Natural killer cell (primary cell): ENCODE measurements at regions not wholly inside any gene's neighbourhood (a gene's known extent, or its start where the extent isn't known, plus 50 kb on each side); places are given as distances from the start of the nearest gene placed in this dataset.
"Not testable (repeated sequence)": the region's sequence is repeated elsewhere in the genome, so short reads cannot be mapped to it uniquely, and the experiment has no call there.

Source experiments
- ATAC-seq, 3 donors: fragments of 150-1000 bp in 2 of 3; fragments of 200-7000 bp in 1 of 3; cut with Tn5 transposase; 1 replicate in 1 of 3; 2 replicates in 2 of 3; pipeline ENCODE4 v1.10.0; 2021; ENCODE audit warnings: mild to moderate bottlenecking in 2 of 3, moderate library complexity in 2 of 3
- DNase-seq, 2 donors: peaks; one replicate each; pipeline versions ENCODE4 v3.0.0 to v3.0.0-alpha.2; 2013 to 2021; ENCODE audit warnings: mixed read lengths in 1 of 2
- H3K27ac ChIP-seq: one replicate; pipeline ENCODE4 v1.5.1; 2013; ENCODE audit warnings: mild to moderate bottlenecking, low read length
- H3K27me3 ChIP-seq: one replicate; pipeline ENCODE4 v1.6.1; 2013; ENCODE audit warnings: low read length; ENCODE audit not compliant: control insufficient read depth, insufficient read depth
- H3K36me3 ChIP-seq: one replicate; pipeline ENCODE4 v1.6.1; 2013; ENCODE audit warnings: low read length; ENCODE audit not compliant: control insufficient read depth, insufficient read depth
- H3K4me1 ChIP-seq: one replicate; pipeline ENCODE4 v1.6.1; 2013; ENCODE audit warnings: low read length; ENCODE audit not compliant: control insufficient read depth, insufficient read depth
- H3K4me3 ChIP-seq: one replicate; pipeline ENCODE4 v1.5.1; 2013; ENCODE audit warnings: low read length
- H3K9me3 ChIP-seq: one replicate; pipeline ENCODE4 v1.6.1; 2013; ENCODE audit warnings: low read length; ENCODE audit not compliant: control insufficient read depth, insufficient read depth
- H3K27ac Mint-ChIP-seq, 2 donors: one replicate each; pipeline ENCODE4 v1.8.0; 2022; ENCODE audit warnings: mild to moderate bottlenecking in 2 of 2, mixed read lengths in 2 of 2, moderate library complexity in 1 of 2
- H3K27me3 Mint-ChIP-seq, 2 donors: one replicate each; pipeline ENCODE4 v1.8.0; 2022; ENCODE audit warnings: low read depth in 2 of 2, mixed read lengths in 2 of 2
- H3K36me3 Mint-ChIP-seq: one replicate; pipeline ENCODE4 v1.8.0; 2022; ENCODE audit warnings: mixed read lengths
- H3K4me1 Mint-ChIP-seq, 2 donors: one replicate each; pipeline ENCODE4 v1.8.0; 2022; ENCODE audit warnings: mixed read lengths in 2 of 2
- H3K4me3 Mint-ChIP-seq: one replicate; pipeline ENCODE4 v1.8.0; 2022; ENCODE audit warnings: mild to moderate bottlenecking, moderate library complexity, mixed read lengths
- H3K9me3 Mint-ChIP-seq, 2 donors: one replicate each; pipeline ENCODE4 v1.8.0; 2022; ENCODE audit warnings: mixed read lengths in 2 of 2
- WGBS: methylation state at CpG from one replicate; pipeline ENCODE4 v1.1.7; 2013; ENCODE audit warnings: missing lambda C conversion rate; ENCODE audit not compliant: insufficient coverage; 5-methylcytosine and 5-hydroxymethylcytosine counted together
- intact Hi-C: fragments of 100-400 bp; cut with micrococcal nuclease; formaldehyde crosslinking; loops from one replicate; pipeline ENCODE4 v1.14.2; 2022

GRCh38 chr6:26863641-26864040 is 204.1 kb upstream of the ZNF322 start:
- 100% methylated on average over 4 of the region's 6 CpGs for WGBS
- H3K27ac Mint-ChIP-seq, result not testable (repeated sequence)

GRCh38 chr6:26898785-26899184 is 239.2 kb upstream of the ZNF322 start:
- H3K9me3 Mint-ChIP-seq, DNase-seq, H3K36me3 Mint-ChIP-seq, H3K9me3 ChIP-seq, H3K27me3 ChIP-seq, H3K27me3 Mint-ChIP-seq, intact Hi-C loops, ATAC-seq, H3K4me3 ChIP-seq, H3K4me1 Mint-ChIP-seq, H3K4me1 ChIP-seq, H3K36me3 ChIP-seq, H3K27ac ChIP-seq, H3K4me3 Mint-ChIP-seq, H3K27ac Mint-ChIP-seq: not testable (repeated sequence)
- 93% methylated on average over 9 of the region's 9 CpGs for WGBS

More at GRCh38 chr6:26863641-26864040, 204.1 kb upstream of the ZNF322 start:
- H3K9me3 Mint-ChIP-seq, H3K27me3 Mint-ChIP-seq, H3K36me3 ChIP-seq, H3K4me3 Mint-ChIP-seq, H3K4me1 ChIP-seq, H3K9me3 ChIP-seq, H3K4me3 ChIP-seq, ATAC-seq, H3K27ac ChIP-seq, DNase-seq, H3K27me3 ChIP-seq, H3K4me1 Mint-ChIP-seq, intact Hi-C loops, H3K36me3 Mint-ChIP-seq: not testable (repeated sequence)

- H3K4me1 Mint-ChIP-seq, intact Hi-C loops: not testable (repeated sequence)
- no CpG with 5 or more reads among the region's 2 CpGs for whole genome bisulfite sequencing
These were observed 264.7 kb upstream of the ZNF322 start for GRCh38 chr6:26924206-26924605.

GRCh38 chr6:26928190-26928589 is 268.6 kb upstream of the ZNF322 start:
- H3K27me3 Mint-ChIP-seq, H3K36me3 ChIP-seq, intact Hi-C loops, H3K36me3 Mint-ChIP-seq, H3K4me1 Mint-ChIP-seq, H3K27ac Mint-ChIP-seq, H3K27ac ChIP-seq, H3K4me1 ChIP-seq, ATAC-seq, H3K4me3 Mint-ChIP-seq, H3K9me3 ChIP-seq, H3K9me3 Mint-ChIP-seq, DNase-seq, H3K4me3 ChIP-seq, H3K27me3 ChIP-seq: not testable (repeated sequence)
- no CpG with 5 or more reads among the region's 2 CpGs for WGBS

More at GRCh38 chr6:26924206-26924605, 264.7 kb upstream of the ZNF322 start:
- DNase-seq, H3K27me3 ChIP-seq, H3K36me3 ChIP-seq, H3K4me3 Mint-ChIP-seq, H3K27ac Mint-ChIP-seq, H3K4me3 ChIP-seq, H3K9me3 Mint-ChIP-seq, H3K9me3 ChIP-seq, H3K4me1 ChIP-seq, H3K27ac ChIP-seq, H3K36me3 Mint-ChIP-seq, H3K27me3 Mint-ChIP-seq, ATAC-seq: not testable (repeated sequence)

GRCh38 chr6:26937258-26937657 is 277.7 kb upstream of the ZNF322 start:
- H3K27ac ChIP-seq, H3K9me3 Mint-ChIP-seq, H3K9me3 ChIP-seq, H3K4me1 ChIP-seq, H3K27me3 ChIP-seq, H3K36me3 Mint-ChIP-seq, H3K4me3 ChIP-seq, H3K27ac Mint-ChIP-seq, DNase-seq, H3K4me1 Mint-ChIP-seq, H3K36me3 ChIP-seq, intact Hi-C loops, H3K27me3 Mint-ChIP-seq, H3K4me3 Mint-ChIP-seq, ATAC-seq: not testable (repeated sequence)
- no CpG with 5 or more reads among the region's 1 CpG for WGBS

- H3K36me3 Mint-ChIP-seq, H3K4me3 Mint-ChIP-seq, H3K9me3 ChIP-seq, H3K27me3 ChIP-seq, H3K36me3 ChIP-seq, DNase-seq, H3K4me1 Mint-ChIP-seq, H3K27me3 Mint-ChIP-seq, H3K9me3 Mint-ChIP-seq, H3K4me1 ChIP-seq, H3K27ac Mint-ChIP-seq, H3K4me3 ChIP-seq, ATAC-seq, H3K27ac ChIP-seq, intact Hi-C loops: not testable (repeated sequence)
- 100% methylated on average over 3 of the region's 3 CpGs for WGBS
These were observed 291.7 kb upstream of the ZNF322 start for GRCh38 chr6:26951211-26951610.

- H3K4me1 Mint-ChIP-seq, H3K9me3 ChIP-seq, H3K27me3 Mint-ChIP-seq, H3K4me1 ChIP-seq, H3K27me3 ChIP-seq, H3K36me3 Mint-ChIP-seq, H3K9me3 Mint-ChIP-seq, intact Hi-C loops, H3K36me3 ChIP-seq: not testable (repeated sequence)
- Mint-ChIP-seq H3K27ac (peak overlapping the region; percentile 67 to 79), H3K4me3 (peak overlapping the region; percentile 90)
- Histone ChIP-seq H3K4me3 (peak overlapping the region; percentile 41), H3K27ac (peak overlapping the region; percentile 56)
- WGBS, result 6% methylated on average over 4 of the region's 20 CpGs
- ATAC-seq (peak in 2 of 3 donors; percentile 18 to 65), DNase-seq (peak in 1 of 2 donors; percentile 68)
These were observed 291.4 kb upstream of the PRSS16 start for GRCh38 chr6:26956078-26956600.
